Stimulated activated CD8-positive, alpha-beta memory T cell treated with anti-CD3 and anti-CD28 coated beads, Interleukin-15, amount 100 ng/mL, for 24 hours (primary cell): ENCODE measurements at regions not wholly inside any gene's neighbourhood (a gene's known extent, or its start where the extent isn't known, plus 50 kb on each side); places are given as distances from the start of the nearest gene placed in this dataset.
"Not testable (repeated sequence)": the region's sequence is repeated elsewhere in the genome, so short reads cannot be mapped to it uniquely, and the experiment has no call there.

Experiments used
- DNase-seq: peaks from one replicate; pipeline ENCODE4 v3.0.0-alpha.2; 2020; ENCODE audit warnings: low read depth

DNA sequence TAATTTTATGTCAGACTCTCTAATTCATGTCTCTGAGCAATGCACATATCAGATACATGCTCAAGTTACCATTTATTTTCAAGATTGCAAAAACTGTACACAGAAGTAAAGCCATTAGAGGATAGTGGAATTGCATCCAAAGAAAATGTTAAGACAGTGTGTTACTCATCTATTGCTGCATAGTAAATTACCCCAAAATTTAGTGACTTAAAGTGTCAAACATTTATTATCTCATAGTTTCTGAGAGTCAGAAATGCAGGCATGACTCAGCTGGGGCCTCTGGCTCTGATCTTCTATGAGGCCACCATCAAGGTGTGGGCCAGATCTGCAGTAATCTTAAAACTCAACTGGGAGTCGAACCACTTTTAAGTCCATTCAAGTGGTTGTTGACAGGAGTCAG is 275.2 kb downstream of the QDPR start:
- DNase-seq: no peak

DNA sequence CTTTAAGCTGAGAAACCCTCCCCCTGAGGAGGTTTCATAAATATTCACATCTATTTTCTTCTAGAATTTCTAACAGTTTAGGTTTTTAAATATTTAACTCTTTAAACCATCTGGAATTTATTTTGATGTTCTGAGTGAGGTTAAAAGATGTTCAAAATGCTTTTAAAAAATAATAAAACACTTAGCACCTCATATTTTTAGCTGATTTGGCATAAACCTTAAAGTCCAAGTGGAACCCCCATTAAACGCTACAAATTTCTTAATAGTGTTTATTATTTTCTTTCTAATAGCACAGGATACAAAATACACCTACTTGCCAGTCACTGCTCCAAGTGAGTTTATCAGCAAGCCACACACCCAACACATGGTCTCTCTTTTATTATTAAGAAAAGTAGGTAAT is 277.2 kb downstream of the QDPR start:
- DNase-seq: no peak

DNA sequence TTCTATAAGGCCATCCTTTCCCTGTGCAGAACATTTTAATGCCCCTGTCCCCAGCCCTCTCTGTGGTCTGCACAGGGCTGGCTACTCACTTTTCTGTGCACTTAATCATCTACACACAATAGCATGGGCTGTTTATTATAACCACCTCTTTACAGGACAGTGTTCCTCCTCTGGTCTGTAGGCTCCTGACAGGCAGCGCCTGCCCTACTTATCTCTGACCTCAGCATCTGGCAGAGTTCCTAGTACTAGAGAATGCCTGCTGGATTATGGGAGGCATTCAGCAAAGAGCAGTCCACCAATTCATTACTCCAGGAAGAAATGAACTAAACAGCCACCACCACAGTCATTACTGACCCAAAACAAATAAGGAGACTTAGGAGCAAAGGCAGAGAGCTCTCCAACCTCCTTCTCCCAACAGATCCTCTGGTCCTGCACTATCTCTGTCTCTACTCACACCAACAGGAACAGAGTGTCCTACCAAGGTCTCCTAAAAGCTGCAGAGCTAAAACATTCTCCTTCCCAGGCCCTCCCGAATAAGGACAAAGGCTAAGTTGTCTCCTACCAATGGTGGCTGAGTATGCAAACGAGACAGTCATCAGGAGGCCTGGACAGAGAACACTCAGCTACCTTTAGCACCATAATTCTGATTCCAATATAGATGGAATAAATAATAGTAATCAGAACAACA is 279.2 kb downstream of the QDPR start:
- no peak for DNase-seq

GRCh38 chr4:17231880-17232475 is 279.9 kb downstream of the QDPR start:
- DNase-seq: not testable (repeated sequence)

DNA sequence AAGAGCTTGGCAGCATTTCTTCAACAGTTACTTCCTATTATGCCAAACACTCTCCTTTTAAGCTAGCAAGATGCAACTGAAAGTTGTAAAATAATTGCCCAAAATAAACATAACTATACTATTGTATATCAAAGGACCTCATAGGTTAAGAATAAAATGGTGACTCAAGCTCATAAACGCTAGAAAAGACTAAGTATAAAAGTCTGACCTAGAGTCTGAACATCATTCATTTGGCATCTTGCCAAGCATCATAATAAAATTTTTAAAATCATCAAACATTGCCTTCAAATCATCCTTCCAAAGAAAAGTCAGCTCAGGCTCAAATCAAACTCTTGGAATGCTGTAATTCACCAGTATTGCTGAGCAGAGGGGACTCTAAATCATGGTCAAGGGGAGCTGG is 281.2 kb downstream of the QDPR start:
- no peak for DNase-seq

GRCh38 chr4:17220816-17221215 is 291.1 kb downstream of the QDPR start:
- no peak for DNase-seq

GRCh38 chr4:17218786-17219185 is 293.1 kb downstream of the QDPR start:
- no peak for DNase-seq

DNA sequence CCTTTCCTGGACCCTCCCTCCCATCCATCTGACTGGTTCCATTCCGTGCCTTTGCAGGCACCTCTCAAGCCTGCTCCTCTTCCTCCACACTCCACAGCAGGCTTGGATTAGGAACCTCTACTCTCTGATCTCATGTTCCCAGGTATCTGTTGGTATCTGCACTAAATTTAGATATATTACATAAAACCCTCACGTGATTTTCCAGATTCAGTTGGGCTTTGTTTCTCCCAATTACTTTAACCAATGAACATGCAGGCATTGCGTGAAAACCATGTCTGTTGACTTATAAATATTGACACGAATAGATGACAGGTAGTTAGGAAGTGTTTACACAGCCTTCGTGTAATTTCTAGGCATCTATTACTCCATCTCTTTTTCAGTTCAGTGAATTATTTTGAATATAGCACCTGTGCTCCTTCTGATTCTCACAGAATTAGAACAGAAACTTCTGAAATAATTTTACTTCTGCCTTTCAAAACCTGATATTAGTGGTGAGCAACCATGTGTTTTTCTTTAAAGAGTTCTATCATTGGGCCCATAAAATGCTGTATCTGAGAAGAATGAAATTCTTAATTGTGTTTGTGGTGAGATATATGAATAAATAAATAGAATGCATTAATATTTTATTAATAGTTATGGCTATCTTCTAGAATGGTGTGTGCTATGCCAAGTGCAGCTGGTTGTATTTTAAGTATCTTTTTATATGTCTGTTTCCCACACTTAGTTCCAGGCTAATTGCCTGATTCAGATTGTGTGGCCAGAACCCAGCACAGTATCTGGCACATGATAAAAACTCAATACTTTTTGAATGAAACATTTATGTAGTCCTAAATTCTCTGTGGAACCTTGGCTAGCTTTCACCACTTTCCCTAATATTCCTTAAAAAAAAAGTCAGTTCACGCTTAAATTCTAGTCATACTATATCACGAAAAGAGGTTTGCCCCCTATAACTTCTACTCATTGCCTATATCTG is 304.8 kb downstream of the QDPR start:
- no peak for DNase-seq

DNA sequence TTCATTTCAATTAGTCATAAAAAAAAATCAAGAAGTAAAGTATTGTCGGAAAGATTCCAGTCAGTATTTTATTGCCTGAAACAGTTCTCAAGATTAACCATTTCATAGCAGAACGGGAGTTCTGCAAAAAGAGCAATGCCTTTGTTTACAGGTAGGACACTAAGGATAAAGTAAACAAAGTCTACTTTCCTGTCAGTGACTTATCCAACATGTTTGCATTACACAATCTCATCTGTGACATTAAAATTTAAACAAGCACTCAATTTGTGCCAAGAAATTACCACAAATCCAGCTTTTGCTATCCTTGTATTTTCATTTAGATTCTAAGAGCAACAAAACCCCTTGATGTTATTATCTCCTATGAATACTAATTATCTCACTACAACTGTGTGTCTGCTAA is 306.5 kb upstream of the LDB2 start:
- no peak for DNase-seq

GRCh38 chr4:17203797-17204196 is 305.4 kb upstream of the LDB2 start:
- no peak for DNase-seq

GRCh38 chr4:17197070-17197469 is 298.6 kb upstream of the LDB2 start:
- DNase-seq: no peak

GRCh38 chr4:17195461-17196275 is 297.2 kb upstream of the LDB2 start:
- no peak for DNase-seq

GRCh38 chr4:17194586-17194985 is 296.1 kb upstream of the LDB2 start:
- DNase-seq: no peak

GRCh38 chr4:17189759-17190158 is 291.3 kb upstream of the LDB2 start:
- no peak for DNase-seq

DNA sequence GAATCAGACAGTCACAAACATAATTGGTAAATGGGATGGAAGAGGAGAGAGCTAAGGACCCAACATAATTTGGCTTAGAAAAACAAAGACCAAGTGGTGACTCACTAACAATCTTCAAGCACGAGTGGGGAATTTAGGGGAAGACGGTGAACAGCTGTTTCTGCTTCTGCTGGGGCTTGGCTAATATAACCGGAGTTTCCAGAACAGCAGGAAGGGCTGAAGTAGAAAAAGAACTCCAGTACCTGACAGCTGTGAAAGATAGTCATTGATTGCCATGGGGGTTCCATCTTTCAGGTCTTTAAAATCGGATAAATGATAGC is 290.9 kb upstream of the LDB2 start:
- no peak for DNase-seq

DNA sequence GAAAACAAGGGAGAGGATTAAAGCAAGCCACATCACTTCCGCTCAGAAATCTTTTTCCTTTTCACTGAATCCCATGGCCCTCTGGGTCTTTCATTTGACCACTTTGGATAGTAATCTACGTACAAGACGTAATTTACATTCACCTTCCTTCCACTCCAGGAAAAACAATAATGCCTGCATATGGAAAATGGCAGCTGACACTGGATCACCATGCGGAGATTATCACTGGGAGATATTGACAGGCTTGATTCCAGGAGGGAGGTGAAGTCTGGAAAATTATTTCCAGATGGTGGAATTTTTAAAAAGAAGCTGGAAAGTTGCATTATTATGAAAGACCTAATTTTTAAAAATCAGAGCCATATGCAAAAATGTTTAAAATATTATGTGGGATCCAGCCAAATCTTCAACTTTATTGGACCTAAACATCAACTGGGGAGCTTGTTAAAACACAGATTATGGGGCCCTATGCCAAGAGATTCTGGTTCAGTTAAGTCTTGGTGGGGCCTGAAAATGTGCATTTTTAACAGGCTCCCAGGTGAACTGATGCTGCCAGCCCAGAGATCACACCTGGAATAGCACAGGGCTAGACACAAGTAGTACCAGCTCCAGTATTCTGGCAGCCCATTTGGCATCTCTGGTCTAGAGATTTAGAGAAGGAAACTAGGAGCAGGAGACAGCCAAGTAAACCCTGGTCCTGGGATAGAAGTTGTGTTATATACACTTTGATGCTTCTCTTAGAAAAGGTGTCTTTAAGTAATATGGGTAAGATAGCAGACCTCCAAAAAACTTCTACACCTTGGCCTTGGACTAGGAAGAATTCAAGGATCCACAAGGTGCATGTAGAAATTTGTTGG is 290.3 kb upstream of the LDB2 start:
- DNase-seq: no peak

DNA sequence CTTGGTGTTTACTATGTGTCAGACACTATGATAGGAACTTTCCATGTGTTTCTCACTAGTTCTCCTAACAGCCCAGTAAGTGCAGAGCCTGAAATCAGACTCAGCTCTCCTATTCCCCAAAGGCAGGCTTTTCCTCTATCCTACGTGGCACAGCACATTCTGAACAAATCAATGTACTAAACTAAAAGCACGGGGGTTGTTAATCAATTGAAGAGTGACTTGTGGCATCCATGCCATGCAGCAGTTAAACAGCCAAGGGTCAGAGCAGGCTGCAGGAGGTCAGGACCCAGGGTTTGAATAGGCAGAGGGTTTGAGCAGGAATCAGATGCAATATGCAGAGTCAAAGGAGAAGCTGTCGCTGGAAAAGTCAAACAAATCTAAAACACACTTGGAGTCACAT is 289.7 kb upstream of the LDB2 start:
- no peak for DNase-seq

- no peak for DNase-seq
Measured at GRCh38 chr4:17187003-17187402, 288.6 kb upstream of the LDB2 start.

GRCh38 chr4:17182888-17183287 is 284.4 kb upstream of the LDB2 start:
- DNase-seq: no peak

DNA sequence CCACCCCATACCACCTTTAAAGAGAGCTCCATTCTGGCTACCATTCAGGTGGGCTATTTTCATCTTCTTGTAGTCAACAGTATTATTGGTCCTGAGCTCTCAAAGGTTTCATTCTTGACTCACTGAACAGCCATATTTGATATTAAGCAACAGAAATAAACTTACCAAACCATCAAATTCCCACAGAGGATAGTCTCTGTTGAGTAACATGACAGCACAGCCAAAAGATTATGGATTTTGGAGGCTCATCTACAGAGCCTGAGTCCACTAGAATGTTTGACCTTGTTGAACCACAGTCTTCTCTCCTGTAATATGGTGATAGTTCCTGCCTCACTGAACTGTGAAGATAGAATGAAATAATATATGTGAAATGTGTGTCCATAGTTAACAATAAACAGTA is 276.3 kb upstream of the LDB2 start:
- DNase-seq: no peak

DNA sequence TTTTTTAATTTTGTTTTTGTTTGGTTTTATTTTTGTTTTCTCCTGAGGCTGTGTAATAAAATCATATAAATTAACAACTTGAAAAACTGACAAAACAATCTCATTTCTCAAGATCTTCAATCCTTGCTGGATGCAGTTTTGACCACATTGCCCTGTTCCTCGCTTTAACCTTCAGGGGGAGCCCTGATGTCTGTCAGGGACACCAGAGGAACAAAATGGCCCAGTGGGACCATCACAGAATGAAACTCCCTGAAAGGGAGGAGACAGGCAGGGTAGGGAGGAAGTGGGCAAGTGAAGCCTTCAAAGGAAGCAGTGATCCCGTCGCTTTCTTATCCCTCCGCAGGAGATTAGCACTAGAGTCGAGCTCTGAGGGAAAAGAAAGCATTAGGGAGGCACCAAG is 274.9 kb upstream of the LDB2 start:
- DNase-seq: no peak
